IPS DF 4.7 (cell line): ENCODE measurements at regions not wholly inside any gene's neighbourhood (a gene's known extent, or its start where the extent isn't known, plus 50 kb on each side); places are given as distances from the start of the nearest gene placed in this dataset.

ENCODE experiments used
- DNase-seq: peaks from one replicate; pipeline ENCODE4 v3.0.0-alpha.2; 2013; ENCODE audit warnings: low spot score; ENCODE audit errors: extremely low read depth

- DNase-seq: no peak
These were observed 118.1 kb upstream of the MAFB start for GRCh38 chr20:40806929-40807820.

- no peak for DNase-seq
These were observed 118.8 kb upstream of the MAFB start for GRCh38 chr20:40807821-40808170.

DNA sequence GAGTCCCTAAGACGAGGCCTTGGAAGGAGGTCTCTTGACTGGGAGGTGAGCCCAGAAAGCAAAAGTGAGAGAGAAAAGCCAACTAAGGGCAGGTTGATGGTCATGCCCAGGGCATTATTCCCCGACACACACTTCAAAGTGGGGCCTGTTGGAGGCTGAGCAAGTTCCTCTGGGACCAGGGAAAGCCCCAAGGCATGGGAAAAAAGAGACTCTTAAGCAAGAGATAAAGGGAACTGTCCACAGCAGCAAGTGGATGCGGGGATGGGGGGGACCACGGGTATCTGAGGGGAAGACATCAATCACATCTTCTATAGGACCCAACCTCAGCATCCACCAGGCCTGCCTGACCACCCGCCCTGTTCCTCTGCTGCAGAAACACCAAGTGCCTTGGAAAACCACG lies 119.9 kb upstream of the MAFB start:
- no peak for DNase-seq

DNA sequence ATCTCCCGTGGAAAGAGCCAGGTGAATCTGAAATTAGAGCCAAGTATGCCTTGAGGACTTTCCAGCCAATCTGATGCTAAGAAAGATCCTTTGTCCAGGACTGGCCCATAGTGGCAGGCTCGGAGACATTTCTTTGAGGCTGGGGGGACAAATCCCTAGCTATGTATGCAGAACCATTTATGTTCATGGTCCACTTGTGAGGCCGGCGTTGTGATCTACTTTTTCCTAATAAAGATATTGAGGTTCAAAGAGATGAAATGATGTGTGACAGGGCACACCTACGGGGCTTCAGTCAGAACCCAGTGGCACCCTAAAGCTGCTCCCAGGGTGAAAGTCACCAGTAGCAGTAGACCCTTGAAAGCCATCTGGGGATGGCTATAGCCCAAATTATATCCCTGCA lies 120.3 kb upstream of the MAFB start:
- DNase-seq: no peak

- DNase-seq: no peak
These were observed 121.4 kb upstream of the MAFB start for GRCh38 chr20:40810332-40811000.

DNA sequence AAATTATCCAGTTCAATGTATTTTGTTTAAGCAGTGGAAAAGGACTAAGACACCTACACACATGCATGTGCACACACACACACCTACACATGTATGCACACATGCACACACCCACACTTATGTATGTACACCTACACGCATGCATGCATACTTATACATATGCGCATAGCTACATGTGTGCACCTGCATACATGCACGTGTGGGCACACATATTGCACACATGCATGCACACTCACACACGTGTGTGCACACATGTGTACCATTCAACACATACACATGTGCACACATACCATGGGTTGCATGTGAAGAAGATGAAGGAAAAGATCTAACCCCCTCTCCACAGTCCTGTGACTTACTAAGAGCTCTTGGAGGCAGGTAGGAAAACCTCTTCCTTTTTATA lies 122.0 kb upstream of the MAFB start:
- DNase-seq: no peak

GRCh38 chr20:40811660-40812414 lies 122.8 kb upstream of the MAFB start:
- DNase-seq: no peak

DNA sequence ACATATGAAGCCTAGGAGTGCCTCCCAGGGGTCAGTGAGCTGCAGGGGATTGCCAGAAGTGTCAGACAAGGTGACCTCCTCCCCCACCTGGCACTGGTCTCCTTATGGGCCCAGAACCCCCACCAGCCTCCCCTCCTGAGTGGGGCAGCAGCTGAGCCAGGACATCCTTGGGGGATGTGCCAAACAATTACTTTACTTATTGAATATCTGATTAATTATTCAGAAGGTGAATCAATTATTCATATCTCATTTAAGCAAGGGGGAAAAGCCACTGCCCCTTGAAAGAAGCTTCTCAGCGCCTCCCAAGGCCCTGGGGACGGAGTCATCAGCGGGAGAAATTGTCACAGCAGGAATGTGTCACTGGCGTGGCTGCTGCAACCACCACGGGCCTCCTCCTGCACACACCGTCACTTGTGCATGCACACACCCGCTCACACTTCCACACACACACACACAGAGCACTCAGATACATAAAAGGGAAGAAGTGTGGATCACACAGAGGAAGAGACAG lies 123.4 kb upstream of the MAFB start:
- no peak for DNase-seq

DNA sequence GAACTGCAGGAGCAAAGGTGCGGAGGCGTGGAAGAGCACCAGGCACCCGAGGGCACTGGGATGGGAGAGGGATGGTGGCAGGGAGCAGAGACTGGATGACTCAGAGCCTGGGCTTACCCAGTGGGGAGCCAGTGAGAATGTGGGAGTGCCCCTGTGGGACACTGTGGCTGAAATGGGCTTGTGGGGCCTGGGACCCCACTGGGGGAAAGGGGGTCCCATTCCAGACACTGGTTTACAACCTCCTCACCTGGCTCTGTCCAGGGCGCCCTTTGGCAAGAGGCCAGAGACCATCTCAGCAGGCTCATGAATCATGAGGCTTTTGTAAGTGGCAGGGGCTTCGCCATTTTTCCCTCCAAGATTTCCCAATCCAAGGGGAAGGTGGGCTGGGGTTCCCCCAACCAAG lies 124.0 kb upstream of the MAFB start:
- no peak for DNase-seq

DNA sequence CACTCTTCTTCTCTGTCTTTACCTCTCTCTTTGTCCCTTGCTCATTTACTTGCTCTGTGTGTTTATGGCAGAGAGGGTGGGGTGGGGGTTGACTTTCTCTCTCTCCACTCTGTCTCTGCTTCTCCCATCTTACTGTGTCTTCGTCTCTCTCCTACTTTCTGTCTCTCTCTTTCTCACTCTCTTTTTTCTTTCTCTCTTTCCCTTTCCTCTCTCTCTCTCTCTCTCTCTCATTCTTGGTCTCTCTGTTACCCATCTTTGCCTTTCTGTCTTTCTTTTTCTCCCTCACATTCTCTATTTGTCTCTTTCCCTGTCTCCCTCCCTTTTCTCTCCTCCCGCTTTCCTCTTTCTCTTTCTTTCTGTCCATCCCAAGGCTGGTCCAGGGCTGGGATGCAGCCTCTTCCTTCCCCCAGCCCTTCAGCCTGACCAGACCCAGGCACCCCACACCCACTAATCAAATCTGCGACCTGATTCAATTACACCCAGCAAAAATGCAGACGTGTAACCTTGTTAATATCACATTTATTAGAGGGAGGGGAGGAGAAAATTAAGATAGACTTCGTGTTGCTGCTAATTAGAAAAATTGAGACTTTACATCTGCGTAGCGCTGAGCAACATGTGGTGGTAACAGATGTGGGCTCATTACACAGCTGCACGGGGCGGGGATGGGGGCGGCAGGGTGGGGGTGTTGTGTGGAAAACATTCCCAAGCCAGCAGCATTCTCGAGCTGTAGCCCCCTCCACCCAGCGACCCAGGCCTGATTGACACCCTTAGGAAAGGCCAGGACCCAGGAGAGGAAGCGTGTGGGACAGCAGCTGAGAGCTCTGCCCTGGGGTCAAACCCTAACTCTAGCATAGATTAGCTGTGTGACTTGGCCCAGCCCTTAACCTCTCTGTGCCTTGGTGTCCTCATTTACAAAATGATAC lies 124.9 kb upstream of the MAFB start:
- DNase-seq: no peak

DNA sequence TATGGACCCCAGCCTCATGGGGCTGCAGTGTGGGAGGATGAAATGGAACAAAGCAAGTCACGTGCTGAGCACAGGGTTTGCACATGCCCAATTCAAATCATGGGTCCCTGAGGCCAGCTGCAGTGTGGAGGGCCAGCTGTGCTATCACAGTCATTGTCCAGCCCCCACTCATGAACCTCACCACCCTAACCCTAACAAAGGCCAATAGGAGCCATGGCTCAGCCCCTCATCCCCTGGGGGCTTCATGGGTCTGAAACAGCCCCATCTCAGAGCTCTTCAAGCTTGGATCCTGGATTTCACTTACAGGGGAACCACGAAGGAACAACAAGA lies 125.6 kb upstream of the MAFB start:
- no peak for DNase-seq

GRCh38 chr20:40815156-40816038 lies 126.4 kb upstream of the MAFB start:
- no peak for DNase-seq

- no peak for DNase-seq
These were observed 127.0 kb upstream of the MAFB start for GRCh38 chr20:40816039-40816352.

- DNase-seq: no peak
These were observed 132.4 kb upstream of the MAFB start for GRCh38 chr20:40821429-40821828.

DNA sequence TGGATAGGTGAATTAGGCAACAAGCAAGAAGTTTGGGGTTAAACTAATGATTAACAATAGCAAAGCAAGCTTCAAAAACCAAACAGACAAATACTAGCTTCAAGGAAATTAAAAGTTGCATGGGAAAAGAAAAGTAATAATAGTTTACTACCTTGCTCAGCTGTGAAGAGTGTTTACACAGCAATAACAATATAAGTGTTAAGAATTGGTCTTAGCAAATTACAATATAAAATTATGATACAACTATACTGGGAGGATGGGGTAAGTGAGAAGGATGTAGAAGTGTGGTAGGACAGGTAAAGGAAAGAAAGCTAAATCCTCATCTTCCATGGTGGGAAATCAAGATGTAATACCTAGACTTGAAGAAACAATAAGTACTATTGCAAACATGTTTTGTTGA lies 137.7 kb upstream of the MAFB start:
- no peak for DNase-seq

- DNase-seq: no peak
These were observed 146.3 kb upstream of the MAFB start for GRCh38 chr20:40835321-40835720.

DNA sequence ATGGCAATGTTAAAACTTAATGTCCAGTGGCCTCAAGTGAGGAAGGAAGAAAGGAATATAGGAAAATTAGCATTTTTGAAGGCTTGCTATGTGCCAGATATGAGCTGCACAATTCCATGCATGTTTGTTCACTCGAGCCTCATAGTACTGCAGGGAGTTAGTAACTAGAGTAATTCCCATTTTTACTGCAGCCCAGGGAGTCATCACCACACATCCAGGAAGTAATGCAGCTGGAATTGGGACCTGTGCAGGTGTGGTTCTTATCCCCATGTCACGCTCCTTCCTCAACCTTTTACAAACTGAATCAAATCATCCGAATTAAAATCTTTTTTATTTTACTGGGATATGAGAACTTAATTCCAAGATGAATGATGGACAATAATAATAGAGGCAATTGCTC lies 149.5 kb upstream of the MAFB start:
- no peak for DNase-seq

DNA sequence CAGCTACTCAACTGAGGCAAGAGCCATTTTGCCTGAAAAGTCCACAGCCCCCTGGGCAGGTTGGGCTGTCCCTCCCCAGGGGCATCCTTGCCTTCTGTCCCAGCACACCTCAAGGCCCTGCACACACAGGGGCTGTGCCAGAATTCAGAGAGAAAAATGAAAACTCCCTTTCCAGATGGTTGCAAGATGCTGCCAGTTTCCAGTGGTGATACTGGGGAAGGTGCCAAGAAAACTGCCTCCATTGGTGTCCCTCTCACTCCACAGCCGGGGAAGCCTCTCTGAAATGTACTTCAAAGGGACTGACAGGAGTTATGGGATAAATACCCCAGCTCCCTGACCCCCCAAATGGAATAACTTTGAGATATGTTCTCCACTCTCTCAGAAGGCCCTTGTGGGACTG lies 154.2 kb upstream of the MAFB start:
- DNase-seq: no peak

DNA sequence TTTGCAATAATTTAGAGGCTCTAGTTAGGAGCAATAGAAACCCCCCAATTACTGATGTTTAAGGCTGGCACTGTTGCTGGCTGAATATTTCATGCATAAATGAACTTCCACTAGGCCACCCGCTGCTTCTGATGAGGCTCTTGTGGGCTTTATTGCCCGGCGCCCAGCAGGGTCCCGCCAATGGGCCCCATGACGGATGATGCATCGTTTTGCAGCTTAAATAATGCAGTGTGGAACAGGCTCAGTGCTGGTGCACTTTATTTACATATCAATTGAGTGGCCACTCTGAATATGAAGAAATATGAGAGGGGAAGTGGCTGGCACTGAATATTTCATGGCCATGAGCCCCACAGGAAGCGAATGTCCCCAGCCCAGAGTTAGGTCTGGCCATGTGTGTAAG lies 155.3 kb upstream of the MAFB start:
- DNase-seq: no peak

DNA sequence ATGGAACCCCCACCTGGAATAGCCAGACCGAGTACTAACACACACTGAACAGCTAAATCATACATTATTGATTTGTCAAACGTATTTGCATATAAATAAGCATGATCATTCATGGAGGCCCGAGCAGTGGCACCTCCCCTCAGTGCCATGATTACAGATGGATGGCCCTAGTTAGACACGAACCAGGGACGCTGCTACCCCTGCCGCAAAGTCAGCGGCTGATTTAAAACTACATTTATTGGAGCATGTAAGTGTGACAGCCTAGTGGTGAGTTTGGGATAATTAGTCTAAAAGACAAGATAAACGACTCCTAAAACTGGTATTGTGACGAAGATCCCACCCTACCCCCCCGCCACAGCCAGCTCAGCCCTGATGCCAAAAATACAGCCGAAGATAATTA lies 159.1 kb upstream of the MAFB start:
- no peak for DNase-seq
